Activated CD4-positive, alpha-beta T cell treated with anti-CD3 and anti-CD28 coated beads, Interleukin-2, Interleukin-6, amounts not matched to agents 100 ng/mL and 50 ng/mL, durations not matched to agents 16 hours and 8 hours (primary cell): ENCODE measurements at regions not wholly inside any gene's neighbourhood (a gene's known extent, or its start where the extent isn't known, plus 50 kb on each side); places are given as distances from the start of the nearest gene placed in this dataset.

Experiments used
- DNase-seq: peaks from one replicate; pipeline ENCODE4 v3.0.0-alpha.2; 2020

DNA sequence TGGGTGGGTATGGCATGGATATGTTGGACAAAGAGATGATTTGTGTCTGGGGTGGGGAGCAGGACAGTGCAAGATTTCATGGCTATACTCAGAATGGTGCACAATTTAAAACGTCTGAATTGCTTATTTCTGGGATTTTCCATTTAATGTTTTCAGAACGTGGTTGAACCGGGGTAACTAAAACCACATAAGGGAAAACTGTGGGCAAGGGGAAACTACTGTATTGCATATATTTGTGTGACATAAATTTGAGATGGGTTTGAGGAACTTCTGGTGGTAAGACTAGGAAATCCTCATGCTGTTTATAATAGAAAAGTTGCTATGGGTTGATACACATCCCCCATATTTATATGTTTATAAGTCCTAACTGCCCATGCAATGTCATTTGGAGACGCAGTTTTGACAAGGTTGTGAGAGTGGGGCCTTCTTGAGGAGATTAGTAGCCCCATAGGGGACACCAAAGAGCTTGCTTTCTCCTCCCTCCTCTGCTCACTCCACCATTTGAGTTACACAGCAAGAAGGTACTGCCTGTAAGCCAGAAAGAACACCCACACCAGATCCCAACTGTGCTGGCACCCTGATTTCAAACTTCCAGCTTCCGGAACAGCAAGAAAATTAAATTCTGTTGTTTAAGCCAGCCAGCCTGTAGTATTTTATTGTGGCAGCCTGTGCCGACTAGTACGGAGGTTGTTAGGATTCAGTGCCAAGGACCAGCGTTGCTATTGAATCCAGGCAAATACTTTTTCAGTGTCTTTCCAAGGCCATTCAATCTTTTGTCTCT is 2118.9 kb downstream of the MAT2B start:
- no peak for DNase-seq

GRCh38 chr5:165626161-165626560 is 2120.7 kb downstream of the MAT2B start:
- DNase-seq: no peak

- DNase-seq: no peak
Measured at GRCh38 chr5:165627548-165628170, 2122.2 kb downstream of the MAT2B start.

- DNase-seq: peak; percentile 46
Measured at GRCh38 chr5:165630261-165630778, 2124.9 kb downstream of the MAT2B start.

DNA sequence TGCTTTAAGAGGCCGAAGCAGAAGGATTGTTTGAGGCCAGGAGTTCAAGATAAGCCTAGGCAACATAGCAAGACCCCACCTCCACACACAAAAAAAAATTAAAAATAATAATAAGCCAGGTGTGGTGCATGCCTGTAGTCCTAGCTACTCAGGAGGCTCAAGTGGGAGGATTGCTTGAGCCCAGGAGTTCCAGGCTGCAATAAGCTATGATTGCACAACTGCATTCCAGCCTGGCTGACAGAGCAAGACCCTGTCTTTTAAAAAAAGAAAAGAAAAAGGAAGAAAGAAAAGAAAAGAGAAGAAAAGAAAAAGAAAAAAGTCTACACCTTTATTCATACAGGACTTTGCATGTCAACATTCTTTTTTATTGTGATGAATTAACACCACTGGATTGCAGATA is 2125.8 kb downstream of the MAT2B start:
- DNase-seq: no peak

DNA sequence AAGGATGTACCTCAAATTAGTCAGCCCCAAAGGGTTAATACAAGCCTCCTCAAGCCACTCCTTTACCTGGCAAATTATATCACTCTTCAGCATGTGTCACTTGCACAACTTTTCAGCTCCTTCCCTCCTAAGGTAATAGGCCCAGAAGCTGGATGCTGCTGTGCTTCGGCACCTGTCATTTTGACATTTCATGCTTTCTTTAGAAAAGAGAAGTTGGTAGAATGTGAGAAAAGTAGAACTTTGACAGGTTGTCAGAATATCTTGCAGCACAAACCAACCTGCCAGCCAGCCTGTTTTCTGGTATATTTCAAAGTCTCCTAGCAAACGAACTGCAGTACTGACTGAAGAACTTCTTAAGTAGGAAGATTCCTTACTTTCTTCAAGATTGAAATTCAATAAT is 2136.9 kb downstream of the MAT2B start:
- no peak for DNase-seq

GRCh38 chr5:165665735-165666400 is 2160.4 kb downstream of the MAT2B start:
- DNase-seq: no peak

DNA sequence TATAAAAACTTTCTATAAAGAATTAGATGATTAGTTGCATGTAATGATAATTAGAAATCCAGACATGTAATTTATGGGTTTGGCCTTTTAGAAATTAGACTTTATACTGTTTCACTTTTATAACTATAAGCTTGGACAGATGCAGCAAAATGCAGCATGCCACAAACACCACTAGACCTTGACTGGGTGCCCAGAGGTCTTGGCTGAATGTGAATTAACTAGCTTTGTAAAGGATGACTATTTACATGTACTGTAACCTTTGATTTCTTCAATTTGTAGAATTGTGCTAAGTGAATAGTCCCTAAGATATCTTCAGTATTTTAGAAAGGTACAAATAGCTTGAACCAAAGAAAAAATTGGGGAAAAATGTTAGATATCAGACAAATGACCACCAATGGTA is 2168.1 kb downstream of the MAT2B start:
- DNase-seq: no peak

GRCh38 chr5:165695796-165696195 is 2190.4 kb downstream of the MAT2B start:
- no peak for DNase-seq

- DNase-seq: no peak
Measured at GRCh38 chr5:165705960-165706359, 2200.5 kb downstream of the MAT2B start.

DNA sequence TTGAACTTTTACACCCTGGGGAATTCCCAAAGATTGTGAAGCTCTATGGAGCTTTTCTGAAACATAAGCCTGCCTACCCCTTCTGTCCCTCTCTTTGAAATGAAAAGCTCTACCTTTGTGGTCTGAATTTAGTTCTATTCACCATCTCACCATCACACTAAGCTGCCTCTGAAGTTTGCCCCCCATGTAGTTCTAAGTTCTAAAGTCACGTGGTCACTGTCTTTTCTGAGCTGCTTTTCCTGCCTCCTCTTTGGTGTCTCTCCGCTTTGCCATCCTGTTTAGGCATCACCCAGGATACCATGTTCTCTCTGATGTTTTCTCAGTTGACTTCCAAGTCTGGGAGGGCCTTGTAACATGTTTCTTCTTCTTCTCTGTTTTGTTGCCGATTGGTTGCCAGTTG is 2206.6 kb downstream of the MAT2B start:
- no peak for DNase-seq

- DNase-seq: no peak
Measured at GRCh38 chr5:165714598-165714997, 2209.2 kb downstream of the MAT2B start.

- no peak for DNase-seq
Measured at GRCh38 chr5:165720901-165721300, 2215.5 kb downstream of the MAT2B start.

- no peak for DNase-seq
Measured at GRCh38 chr5:165722401-165722800, 2217.0 kb downstream of the MAT2B start.

- no peak for DNase-seq
Measured at GRCh38 chr5:165723931-165724330, 2218.5 kb downstream of the MAT2B start.

- DNase-seq: no peak
Measured at GRCh38 chr5:165728425-165728824, 2223.0 kb downstream of the MAT2B start.

- no peak for DNase-seq
Measured at GRCh38 chr5:165735388-165735787, 2230.0 kb downstream of the MAT2B start.

DNA sequence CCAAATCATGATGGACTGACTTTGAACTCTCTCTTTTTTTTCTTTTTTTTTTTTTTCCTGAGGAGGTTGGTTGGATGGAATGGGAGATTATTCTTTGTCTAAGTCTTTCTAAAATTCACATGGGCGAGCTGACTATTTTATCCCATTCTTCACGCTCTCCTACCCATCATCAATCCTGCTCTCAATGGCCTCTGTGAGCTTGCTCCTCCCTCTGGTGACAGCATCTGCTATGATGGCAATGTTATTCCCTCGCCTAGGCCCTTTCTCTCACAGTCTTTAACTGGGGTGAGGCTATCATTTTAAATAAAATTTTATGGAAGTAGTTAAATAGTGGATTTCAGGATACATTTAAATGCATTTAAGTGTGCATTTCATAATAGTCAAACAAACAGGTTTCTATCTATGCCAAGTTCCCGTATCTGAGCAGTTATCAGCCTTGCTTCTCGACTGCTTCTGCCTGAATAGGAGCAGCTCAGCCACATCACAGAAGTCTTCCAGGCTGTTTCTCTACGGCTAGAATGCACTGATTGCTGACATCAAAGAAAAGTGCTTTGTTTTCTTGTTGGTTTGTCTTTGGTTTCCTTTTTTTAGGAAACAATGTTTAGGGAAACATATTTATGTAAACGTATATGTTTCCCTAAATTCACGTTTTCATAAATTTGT is 2233.8 kb downstream of the MAT2B start:
- DNase-seq: no peak

- DNase-seq: no peak
Measured at GRCh38 chr5:165757791-165758190, 2252.4 kb downstream of the MAT2B start.

- no peak for DNase-seq
Measured at GRCh38 chr5:165775111-165775510, 2269.7 kb downstream of the MAT2B start.

DNA sequence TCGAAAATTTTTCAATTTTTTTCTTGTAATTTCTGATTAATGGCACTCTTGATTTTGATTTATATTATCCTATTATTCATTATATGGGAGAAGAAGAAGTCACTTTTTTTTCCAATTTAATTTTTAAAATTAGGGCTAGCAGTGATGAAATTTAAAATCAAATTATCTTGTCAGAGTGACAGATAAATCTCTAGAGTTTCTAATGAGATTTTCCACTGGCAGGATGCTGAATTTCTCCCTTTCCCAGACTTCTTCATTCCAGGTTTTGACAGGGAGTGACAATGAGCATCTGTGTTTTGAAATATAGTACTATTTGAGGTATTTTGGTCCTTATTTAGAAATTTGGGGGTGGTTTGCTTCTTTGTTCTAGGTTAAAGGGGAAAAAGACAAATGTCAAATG is 2274.1 kb downstream of the MAT2B start:
- DNase-seq: no peak

DNA sequence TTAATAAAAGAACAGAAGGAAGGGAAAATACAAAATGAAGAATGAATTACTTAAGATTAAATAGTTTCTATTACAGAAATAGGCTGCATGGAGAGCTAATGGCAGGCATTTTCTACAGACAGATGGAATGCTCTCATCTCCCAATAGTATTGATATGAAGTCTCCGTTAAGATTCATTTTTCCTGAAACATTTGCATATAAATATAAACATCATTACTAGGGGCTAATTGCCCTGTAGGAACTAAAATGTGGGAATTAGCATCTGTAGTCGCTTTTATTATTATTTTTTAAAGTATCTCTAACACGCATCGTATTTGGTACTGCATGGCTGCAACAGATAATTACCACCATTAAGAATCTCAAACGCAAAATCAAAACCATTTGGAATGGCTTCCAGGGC is 2275.5 kb downstream of the MAT2B start:
- no peak for DNase-seq

DNA sequence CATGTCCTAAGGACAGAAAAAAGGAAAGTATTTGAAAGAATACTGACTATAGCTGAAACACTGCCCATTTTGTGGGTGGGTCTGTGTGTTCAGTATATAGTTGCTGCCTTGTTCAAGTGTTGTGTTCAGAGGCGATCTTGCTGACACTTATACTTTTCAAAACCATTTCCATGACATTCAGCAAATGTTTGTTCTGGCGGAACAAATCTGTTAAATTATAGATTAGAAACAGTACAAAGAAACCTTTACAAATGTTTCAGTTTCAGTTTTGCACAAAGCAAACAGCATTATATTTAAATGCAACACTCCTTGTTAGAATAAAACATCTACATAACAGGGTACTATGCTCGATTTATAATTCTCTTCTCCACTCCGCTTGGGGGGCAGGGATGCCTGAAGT is 2276.3 kb downstream of the MAT2B start:
- no peak for DNase-seq
